ENCODE measurements at regions not wholly inside any gene's neighbourhood (a gene's known extent, or its start where the extent isn't known, plus 50 kb on each side); places are given as distances from the start of the nearest gene placed in this dataset.

DNA sequence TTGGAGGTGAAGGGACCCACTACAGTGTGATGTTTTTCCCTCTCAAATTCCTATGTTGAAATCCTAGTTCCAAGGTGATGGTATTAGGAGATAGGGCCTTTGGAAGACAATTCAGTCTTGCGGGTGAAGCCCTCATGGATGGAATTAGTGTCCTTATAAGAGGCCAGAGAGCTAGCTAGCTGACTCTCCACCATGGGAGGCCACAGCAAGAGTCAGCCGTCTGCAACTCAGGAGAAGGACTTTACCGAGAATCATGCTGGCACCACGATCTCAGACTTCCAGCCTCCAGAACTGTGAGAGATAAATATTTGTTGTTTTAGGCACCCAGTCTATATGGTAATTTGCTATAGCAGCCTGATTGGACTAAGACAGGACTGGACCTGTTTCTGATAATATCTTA is 461.4 kb downstream of the TSN start:
- Histone ChIP-seq H3K4me3 (no peak overlapping the region), H3K4me1 (no peaks in the 10 kb centered on the region), H3K27me3 (no peaks in the 10 kb centered on the region), H3K36me3 (no peaks in the 10 kb centered on the region), H3K27ac (no peak overlapping the region), H3K9me3 (no peaks in the 10 kb centered on the region)
- no peak for TF ChIP-seq POLR2A (IDR thresholded peaks at IDR 0.05)
- TF ChIP-seq, protein P1, sequence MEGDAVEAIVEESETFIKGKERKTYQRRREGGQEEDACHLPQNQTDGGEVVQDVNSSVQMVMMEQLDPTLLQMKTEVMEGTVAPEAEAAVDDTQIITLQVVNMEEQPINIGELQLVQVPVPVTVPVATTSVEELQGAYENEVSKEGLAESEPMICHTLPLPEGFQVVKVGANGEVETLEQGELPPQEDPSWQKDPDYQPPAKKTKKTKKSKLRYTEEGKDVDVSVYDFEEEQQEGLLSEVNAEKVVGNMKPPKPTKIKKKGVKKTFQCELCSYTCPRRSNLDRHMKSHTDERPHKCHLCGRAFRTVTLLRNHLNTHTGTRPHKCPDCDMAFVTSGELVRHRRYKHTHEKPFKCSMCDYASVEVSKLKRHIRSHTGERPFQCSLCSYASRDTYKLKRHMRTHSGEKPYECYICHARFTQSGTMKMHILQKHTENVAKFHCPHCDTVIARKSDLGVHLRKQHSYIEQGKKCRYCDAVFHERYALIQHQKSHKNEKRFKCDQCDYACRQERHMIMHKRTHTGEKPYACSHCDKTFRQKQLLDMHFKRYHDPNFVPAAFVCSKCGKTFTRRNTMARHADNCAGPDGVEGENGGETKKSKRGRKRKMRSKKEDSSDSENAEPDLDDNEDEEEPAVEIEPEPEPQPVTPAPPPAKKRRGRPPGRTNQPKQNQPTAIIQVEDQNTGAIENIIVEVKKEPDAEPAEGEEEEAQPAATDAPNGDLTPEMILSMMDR (IDR thresholded peaks at IDR 0.05): no peak
- no peak for DNase-seq

- H3K4me1 ChIP-seq: no peaks in the 10 kb centered on the region
- DNase-seq: no peak
- no peaks in the 10 kb centered on the region for H3K27me3 ChIP-seq
- H3K4me3 ChIP-seq: no peak overlapping the region
- TF ChIP-seq POLR2A (IDR thresholded peaks at IDR 0.05): no peak
- TF ChIP-seq, protein P1 (IDR thresholded peaks at IDR 0.05): no peak
- H3K9me3 ChIP-seq: no peaks in the 10 kb centered on the region
- no peak overlapping the region for H3K27ac ChIP-seq
- no peaks in the 10 kb centered on the region for H3K36me3 ChIP-seq
Measured at GRCh38 chr2:122218596-122218995, 463.1 kb downstream of the TSN start.

- H3K36me3 ChIP-seq: no peaks in the 10 kb centered on the region
- H3K9me3 ChIP-seq: no peaks in the 10 kb centered on the region
- TF ChIP-seq, protein P1 (IDR thresholded peaks at IDR 0.05): no peak
- TF ChIP-seq POLR2A (IDR thresholded peaks at IDR 0.05): no peak
- no peaks in the 10 kb centered on the region for H3K4me1 ChIP-seq
- no peak overlapping the region for H3K4me3 ChIP-seq
- no peaks in the 10 kb centered on the region for H3K27me3 ChIP-seq
- no peak overlapping the region for H3K27ac ChIP-seq
- DNase-seq: no peak
Measured at GRCh38 chr2:122219504-122219903, 464.1 kb downstream of the TSN start.

DNA sequence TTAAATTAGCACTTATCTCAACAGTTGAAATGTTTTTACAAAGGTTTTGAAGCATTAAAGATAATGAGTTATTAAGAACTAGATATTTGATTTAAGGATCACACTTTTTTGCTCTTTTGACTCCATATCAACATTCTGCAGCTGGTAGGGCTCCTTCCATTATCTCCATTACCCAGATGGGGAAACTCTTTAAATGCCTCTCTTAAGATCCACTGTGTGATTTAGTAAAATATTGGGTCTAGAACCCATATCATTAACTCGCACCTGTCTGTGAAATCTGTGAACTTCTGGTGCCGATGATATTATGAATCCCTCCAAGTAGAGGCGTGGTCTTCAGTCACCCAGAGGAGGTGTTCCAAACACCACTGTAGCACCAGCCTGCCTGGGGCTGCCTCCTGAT is 466.2 kb downstream of the TSN start:
- Histone ChIP-seq H3K27me3 (no peaks in the 10 kb centered on the region), H3K27ac (no peak overlapping the region), H3K4me1 (no peaks in the 10 kb centered on the region), H3K36me3 (no peaks in the 10 kb centered on the region), H3K4me3 (no peak overlapping the region), H3K9me3 (no peaks in the 10 kb centered on the region)
- TF ChIP-seq POLR2A (IDR thresholded peaks at IDR 0.05): no peak
- TF ChIP-seq, protein P1 (IDR thresholded peaks at IDR 0.05): no peak
- no peak for DNase-seq

DNA sequence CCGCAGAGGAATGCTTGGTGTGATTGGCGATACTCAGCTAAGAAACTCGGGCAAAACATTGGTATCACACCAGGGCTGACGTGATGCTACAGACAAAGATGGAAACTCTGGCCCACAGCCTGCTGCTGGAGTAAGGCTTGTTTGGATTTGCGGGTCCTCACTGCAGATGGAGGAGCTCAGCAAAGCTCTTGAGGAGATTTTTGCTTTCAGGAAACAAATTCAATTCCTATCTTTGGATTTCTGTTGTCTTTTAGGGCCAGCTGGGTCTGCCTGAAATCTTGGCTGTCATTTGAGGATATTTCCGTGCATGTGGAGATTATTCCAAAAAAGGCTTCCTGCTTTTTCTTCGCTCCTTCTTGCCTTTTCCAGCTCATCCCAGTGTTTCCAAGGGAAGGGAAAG is 475.8 kb downstream of the TSN start:
- Histone ChIP-seq H3K4me1 (no peaks in the 10 kb centered on the region), H3K4me3 (no peak overlapping the region), H3K27ac (no peak overlapping the region), H3K9me3 (no peaks in the 10 kb centered on the region), H3K27me3 (no peaks in the 10 kb centered on the region), H3K36me3 (no peaks in the 10 kb centered on the region)
- no peak for TF ChIP-seq POLR2A (IDR thresholded peaks at IDR 0.05)
- TF ChIP-seq, protein P1 (IDR thresholded peaks at IDR 0.05): no peak
- no peak for DNase-seq

DNA sequence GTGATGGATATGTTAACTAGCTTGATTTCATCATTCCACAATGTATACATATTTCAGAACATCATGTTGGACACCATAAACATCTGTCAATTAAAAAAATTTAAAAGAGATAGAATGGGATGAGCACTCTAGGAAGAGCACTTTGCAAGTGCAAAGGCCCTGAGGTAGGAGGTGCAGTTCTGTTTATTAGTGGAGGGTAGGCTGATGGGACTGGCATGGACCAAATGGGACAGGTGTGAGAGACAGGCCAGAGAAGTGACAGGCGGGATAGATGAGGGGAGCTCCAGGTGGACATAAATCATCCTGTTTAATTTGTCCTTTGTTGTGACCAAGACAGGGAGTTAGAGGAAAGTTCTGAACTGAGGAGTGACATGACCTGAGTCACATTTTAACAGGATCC is 477.9 kb downstream of the TSN start:
- H3K9me3 ChIP-seq: no peaks in the 10 kb centered on the region
- H3K4me3 ChIP-seq: no peak overlapping the region
- no peak for DNase-seq
- TF ChIP-seq, protein P1 (IDR thresholded peaks at IDR 0.05): no peak
- no peak for TF ChIP-seq POLR2A (IDR thresholded peaks at IDR 0.05)
- H3K36me3 ChIP-seq: no peaks in the 10 kb centered on the region
- H3K27me3 ChIP-seq: no peaks in the 10 kb centered on the region
- H3K4me1 ChIP-seq: no peaks in the 10 kb centered on the region
- H3K27ac ChIP-seq: no peak overlapping the region

Measured in Peyer's patch (tissue), 4 donors.